Stimulated activated memory B cell treated with anti-CD40 and anti-IgM and Interleukin-4, amounts not matched to agents 10 μg/mL and 1 μg/mL and 100 μg/mL, for 72 hours (primary cell): ENCODE measurements at regions not wholly inside any gene's neighbourhood (a gene's known extent, or its start where the extent isn't known, plus 50 kb on each side); places are given as distances from the start of the nearest gene placed in this dataset.

ENCODE experiments used
- ATAC-seq: fragments of 150-1000 bp; cut with Tn5 transposase; 2 replicates; pipeline ENCODE4 v1.10.0; 2021
- H3K27ac Mint-ChIP-seq: one replicate; pipeline ENCODE4 v1.8.0; 2022; ENCODE audit warnings: mild to moderate bottlenecking, mixed read lengths
- H3K27me3 Mint-ChIP-seq: one replicate; pipeline ENCODE4 v1.8.0; 2022; ENCODE audit warnings: mixed read lengths
- H3K36me3 Mint-ChIP-seq: one replicate; pipeline ENCODE4 v1.8.0; 2022; ENCODE audit warnings: mixed read lengths
- H3K4me1 Mint-ChIP-seq: one replicate; pipeline ENCODE4 v1.8.0; 2022; ENCODE audit warnings: mixed read lengths
- H3K4me3 Mint-ChIP-seq: one replicate; pipeline ENCODE4 v1.8.0; 2022; ENCODE audit warnings: mild to moderate bottlenecking, moderate library complexity, mixed read lengths
- H3K9me3 Mint-ChIP-seq: one replicate; pipeline ENCODE4 v1.8.0; 2022; ENCODE audit warnings: mixed read lengths

- Mint-ChIP-seq H3K27me3 (no peaks in the 10 kb centered on the region), H3K4me1 (peaks cover 5% of the 10 kb centered on the region), H3K27ac (no peak overlapping the region), H3K36me3 (no peaks in the 10 kb centered on the region), H3K4me3 (no peak overlapping the region), H3K9me3 (no peaks in the 10 kb centered on the region)
- ATAC-seq = no peak
These were observed 73.2 kb upstream of the KLF6 start for GRCh38 chr10:3858051-3858845.

GRCh38 chr10:3857318-3857717, 72.3 kb upstream of the KLF6 start:
- H3K4me3 Mint-ChIP-seq = no peak overlapping the region
- ATAC-seq = no peak
- no peaks in the 10 kb centered on the region for H3K27me3 Mint-ChIP-seq
- no peak overlapping the region for H3K27ac Mint-ChIP-seq
- H3K4me1 Mint-ChIP-seq = peaks cover 11% of the 10 kb centered on the region
- H3K9me3 Mint-ChIP-seq = no peaks in the 10 kb centered on the region
- no peaks in the 10 kb centered on the region for H3K36me3 Mint-ChIP-seq

DNA sequence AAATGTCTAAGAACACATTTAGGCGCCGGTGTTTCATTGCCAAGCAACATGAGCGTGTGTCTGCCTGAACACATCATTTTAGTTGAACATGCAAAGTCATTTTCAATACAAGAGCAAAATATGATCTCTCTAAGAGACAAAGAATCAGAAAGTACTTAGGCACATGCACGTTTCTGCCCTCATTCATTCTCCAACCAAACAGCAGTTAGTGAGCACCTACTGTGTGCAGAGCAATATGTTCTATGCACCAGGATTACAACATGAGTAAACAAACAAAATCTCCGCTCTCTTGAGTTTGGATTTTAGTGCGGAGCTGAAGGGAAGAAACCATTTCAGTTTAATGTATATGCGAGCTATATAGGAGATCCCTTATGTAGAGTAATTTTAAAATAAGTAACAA, 71.6 kb upstream of the KLF6 start:
- Mint-ChIP-seq H3K4me1 (peaks cover 18% of the 10 kb centered on the region), H3K4me3 (no peak overlapping the region), H3K27ac (peak overlapping the region; percentile 36), H3K36me3 (no peaks in the 10 kb centered on the region), H3K27me3 (no peaks in the 10 kb centered on the region), H3K9me3 (no peaks in the 10 kb centered on the region)
- no peak for ATAC-seq

DNA sequence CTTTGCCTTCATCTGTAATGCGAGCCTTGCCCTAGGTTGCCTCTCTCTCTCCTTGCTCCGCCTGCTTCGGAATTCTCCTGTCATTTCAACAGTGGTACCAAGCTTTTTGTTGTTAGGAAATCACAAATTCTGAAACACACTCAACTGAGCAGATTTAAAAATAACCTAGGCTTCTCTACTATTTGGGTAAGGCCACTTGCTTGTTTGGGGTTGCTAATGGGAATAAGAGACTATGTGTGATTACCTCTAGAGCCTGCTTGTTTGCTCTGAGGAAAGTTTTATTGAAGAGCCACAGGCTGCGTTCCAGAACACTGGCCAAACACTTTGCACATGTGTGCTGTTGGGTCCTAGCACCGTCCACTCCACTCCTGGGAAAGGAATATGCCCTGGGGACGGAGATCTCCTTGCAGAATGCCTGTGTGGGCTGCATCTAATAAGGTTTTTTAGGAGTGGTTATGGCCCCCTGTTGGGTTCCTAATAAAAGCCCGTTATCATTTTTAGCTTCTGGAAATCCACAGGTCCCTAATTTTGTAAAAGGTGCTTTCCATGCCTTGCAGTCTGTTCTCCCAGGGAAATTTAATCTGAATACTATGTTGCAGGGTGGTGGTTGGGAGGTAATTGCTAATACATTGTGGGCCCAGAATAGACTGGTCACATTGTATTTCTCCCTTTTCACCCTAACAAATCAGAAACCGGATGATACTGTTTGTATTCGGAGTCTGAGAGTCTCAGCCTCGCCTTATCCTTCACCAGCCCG, 68.7 kb upstream of the KLF6 start:
- Mint-ChIP-seq H3K4me3 (no peak overlapping the region), H3K9me3 (no peaks in the 10 kb centered on the region), H3K36me3 (no peaks in the 10 kb centered on the region), H3K27ac (peak overlapping the region; percentile 89), H3K4me1 (peaks cover 38% of the 10 kb centered on the region), H3K27me3 (no peaks in the 10 kb centered on the region)
- ATAC-seq = no peak

DNA sequence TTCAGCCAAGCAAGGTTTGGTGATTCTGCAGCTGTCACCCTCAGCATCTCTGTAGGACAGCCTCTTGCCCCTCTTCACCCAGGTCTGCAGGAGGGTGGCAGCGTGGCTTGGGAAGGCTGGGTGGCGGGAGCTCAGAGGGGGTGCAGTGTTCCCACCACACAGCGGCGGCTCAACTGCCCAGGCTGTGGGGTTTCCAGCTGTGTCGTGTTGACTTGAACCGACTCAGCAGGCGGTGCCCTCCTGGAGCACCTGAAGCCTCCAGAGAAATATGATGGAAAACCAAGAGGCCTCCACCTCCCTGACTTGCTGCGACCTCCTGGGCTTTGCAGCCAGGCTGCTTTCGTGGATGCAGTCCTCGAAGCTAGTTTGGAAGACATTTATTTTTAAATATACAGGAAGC, 68.0 kb upstream of the KLF6 start:
- no peak for ATAC-seq
- Mint-ChIP-seq H3K27me3 (no peaks in the 10 kb centered on the region), H3K9me3 (no peaks in the 10 kb centered on the region), H3K36me3 (no peaks in the 10 kb centered on the region), H3K27ac (peak overlapping the region; percentile 89), H3K4me1 (peaks cover 38% of the 10 kb centered on the region), H3K4me3 (no peak overlapping the region)

DNA sequence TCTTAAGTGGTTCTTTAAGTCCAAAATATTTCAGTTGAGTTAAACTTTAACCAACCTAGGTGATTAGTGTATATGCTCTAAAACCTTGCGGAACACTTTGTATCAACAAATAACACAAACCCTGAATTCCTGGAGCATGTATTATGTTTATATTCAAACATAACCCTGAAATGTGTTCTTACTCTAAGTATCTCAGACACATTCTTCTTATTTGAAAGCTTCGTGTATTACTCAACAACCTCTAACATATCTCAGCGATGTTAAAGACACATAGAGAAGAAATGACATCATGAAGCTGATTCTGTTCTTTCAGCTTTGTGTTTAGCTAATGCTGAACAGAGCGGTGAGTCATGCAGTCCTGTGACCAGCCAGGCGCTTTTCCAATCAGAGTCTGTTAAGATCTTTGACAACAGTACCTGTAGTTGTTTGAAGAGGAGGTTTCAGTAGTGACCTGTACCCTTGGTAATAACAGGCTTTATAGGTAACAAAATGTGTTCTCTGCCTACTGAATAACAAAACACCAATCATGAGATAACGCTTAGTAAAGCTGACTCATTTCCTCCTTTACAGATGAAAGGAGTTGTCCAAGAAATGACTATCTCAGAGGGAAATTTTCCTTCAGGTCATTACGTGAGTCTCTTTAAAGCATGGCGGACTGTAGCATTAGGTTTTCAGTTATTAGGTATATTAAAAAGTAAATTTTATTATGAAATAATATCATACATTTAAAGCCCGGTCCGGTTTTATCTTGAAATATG, 67.3 kb upstream of the KLF6 start:
- ATAC-seq = peak; percentile 86
- Mint-ChIP-seq H3K4me3 (peak overlapping the region; percentile 15), H3K4me1 (peaks cover 38% of the 10 kb centered on the region), H3K27ac (peak overlapping the region; percentile 89), H3K9me3 (no peaks in the 10 kb centered on the region), H3K27me3 (no peaks in the 10 kb centered on the region), H3K36me3 (no peaks in the 10 kb centered on the region)

DNA sequence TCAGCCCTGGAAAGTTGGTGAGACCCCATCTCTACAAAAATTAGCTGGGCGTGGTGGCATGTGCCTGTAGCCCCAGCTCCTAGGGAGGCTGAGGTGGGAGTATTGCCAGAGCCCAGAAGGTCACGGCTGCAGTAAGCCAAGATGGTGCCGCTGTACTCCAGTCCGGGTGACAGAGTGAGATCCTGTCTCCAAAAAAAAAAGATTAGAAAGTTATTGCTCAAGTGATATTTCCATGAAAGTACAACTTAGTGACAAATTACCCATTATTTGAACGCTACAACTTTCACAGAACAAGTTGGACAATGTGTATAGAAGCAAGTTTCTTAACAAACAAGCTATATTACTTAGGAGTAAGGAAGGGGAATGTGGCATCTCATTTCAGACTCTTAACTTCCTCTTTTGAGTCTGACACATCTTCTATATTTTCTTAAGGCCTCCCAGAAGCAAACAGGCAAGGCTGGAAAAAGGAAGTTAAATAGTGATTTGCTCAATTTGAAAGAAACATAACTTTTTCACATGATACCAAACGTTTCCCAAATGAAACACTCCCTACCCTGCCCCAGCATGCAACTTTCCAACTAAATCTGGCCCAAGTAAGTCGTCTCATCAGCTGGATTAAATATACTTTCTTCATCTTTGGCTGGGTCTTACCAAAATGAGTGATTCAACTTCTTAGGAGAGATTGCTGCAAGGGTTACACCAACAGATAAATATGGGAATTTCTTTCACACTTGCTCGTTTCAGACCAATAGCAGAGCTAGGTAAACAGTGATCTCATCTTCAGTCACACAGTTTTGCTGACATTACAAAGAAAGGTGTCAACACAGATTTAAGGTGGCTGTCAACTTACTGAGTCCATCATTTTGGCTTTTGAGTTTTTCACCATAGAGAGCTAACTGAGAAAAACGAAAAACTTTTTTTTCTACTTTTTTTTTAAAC, 66.3 kb upstream of the KLF6 start:
- peak overlapping the region; percentile 89 for H3K27ac Mint-ChIP-seq
- peak overlapping the region; percentile 16 for H3K4me3 Mint-ChIP-seq
- no peaks in the 10 kb centered on the region for H3K27me3 Mint-ChIP-seq
- no peaks in the 10 kb centered on the region for H3K9me3 Mint-ChIP-seq
- ATAC-seq = peak; percentile 81
- no peaks in the 10 kb centered on the region for H3K36me3 Mint-ChIP-seq
- peaks cover 38% of the 10 kb centered on the region for H3K4me1 Mint-ChIP-seq

DNA sequence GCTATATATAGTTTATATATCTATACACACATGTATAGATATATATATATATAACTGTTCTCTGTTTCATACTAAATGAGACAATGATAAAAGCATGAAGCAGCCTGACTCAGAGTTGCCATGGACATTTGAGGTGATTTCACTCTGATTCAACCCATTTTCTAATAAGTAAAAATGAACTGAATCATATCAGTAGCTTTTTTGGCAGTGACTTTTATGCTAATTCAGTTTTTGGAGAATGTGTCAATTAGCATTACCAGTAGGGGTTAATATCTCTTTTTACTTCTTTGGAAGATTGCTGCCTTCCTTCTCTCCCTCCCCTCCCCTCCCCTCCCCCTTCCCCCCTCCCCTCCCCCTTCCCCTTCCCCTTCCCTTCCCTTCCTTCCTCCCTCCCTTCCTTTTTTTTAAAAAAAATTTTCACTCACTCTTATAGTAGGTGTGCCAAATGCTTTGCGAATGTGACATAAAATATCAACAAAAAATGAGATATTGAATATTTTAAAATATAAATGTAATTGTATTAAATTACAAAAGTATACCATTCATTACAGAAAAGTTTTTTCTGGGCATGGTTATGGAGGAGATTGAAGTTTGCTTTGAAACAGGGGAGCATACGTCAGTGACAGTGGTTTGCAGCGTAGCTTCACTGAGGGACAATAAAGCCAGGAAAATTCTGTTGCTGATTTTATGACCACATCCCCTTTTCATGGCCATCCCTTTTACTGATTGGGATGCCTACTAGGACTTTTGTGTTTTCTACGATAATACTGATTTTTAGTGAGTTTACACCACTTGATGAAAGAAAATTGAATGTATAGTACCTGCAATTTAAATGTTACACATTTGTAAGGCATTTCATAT, 64.0 kb upstream of the KLF6 start:
- Mint-ChIP-seq H3K4me3 (no peak overlapping the region), H3K36me3 (no peaks in the 10 kb centered on the region), H3K27ac (peak overlapping the region; percentile 89), H3K27me3 (no peaks in the 10 kb centered on the region), H3K4me1 (peaks cover 38% of the 10 kb centered on the region), H3K9me3 (no peaks in the 10 kb centered on the region)
- no peak for ATAC-seq

GRCh38 chr10:3848005-3848774, 63.2 kb upstream of the KLF6 start:
- Mint-ChIP-seq H3K36me3 (no peaks in the 10 kb centered on the region), H3K4me1 (peaks cover 32% of the 10 kb centered on the region), H3K27ac (no peak overlapping the region), H3K27me3 (no peaks in the 10 kb centered on the region), H3K4me3 (no peak overlapping the region), H3K9me3 (no peaks in the 10 kb centered on the region)
- no peak for ATAC-seq

- Mint-ChIP-seq H3K4me3 (no peak overlapping the region), H3K36me3 (no peaks in the 10 kb centered on the region)
- ATAC-seq = no peak
These were observed 61.7 kb upstream of the KLF6 start for GRCh38 chr10:3846736-3847135.

DNA sequence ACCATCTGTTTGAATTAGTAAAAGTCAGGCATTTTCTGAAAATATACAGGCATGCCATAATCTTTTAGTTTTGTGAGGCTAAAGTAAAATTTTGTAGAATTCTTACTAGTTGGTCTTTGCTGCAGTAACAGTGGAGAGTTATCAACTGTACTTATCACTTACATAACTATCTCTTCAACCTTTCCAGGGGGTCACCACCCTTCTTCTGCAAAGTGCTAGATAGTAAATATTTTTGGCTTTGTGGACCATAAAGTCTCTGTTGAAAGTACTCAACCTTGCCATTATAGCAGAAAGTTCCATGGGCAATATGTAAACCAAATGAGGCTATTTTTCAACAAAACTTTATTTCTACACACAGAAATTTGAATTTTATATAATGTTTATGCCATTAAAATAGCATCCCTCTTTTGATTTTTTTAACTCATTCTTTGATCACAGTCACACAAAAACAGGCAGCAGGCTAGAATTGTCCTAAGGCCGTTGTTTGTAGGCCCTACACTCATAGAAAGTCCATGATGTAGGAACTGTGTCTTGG, 59.5 kb upstream of the KLF6 start:
- Mint-ChIP-seq H3K36me3 (no peaks in the 10 kb centered on the region), H3K27me3 (no peaks in the 10 kb centered on the region)

More at GRCh38 chr10:3846736-3847135, 61.7 kb upstream of the KLF6 start:
- H3K27ac Mint-ChIP-seq = no peak overlapping the region
- peaks cover 4% of the 10 kb centered on the region for H3K9me3 Mint-ChIP-seq
- peaks cover 21% of the 10 kb centered on the region for H3K4me1 Mint-ChIP-seq
- H3K27me3 Mint-ChIP-seq = no peaks in the 10 kb centered on the region

DNA sequence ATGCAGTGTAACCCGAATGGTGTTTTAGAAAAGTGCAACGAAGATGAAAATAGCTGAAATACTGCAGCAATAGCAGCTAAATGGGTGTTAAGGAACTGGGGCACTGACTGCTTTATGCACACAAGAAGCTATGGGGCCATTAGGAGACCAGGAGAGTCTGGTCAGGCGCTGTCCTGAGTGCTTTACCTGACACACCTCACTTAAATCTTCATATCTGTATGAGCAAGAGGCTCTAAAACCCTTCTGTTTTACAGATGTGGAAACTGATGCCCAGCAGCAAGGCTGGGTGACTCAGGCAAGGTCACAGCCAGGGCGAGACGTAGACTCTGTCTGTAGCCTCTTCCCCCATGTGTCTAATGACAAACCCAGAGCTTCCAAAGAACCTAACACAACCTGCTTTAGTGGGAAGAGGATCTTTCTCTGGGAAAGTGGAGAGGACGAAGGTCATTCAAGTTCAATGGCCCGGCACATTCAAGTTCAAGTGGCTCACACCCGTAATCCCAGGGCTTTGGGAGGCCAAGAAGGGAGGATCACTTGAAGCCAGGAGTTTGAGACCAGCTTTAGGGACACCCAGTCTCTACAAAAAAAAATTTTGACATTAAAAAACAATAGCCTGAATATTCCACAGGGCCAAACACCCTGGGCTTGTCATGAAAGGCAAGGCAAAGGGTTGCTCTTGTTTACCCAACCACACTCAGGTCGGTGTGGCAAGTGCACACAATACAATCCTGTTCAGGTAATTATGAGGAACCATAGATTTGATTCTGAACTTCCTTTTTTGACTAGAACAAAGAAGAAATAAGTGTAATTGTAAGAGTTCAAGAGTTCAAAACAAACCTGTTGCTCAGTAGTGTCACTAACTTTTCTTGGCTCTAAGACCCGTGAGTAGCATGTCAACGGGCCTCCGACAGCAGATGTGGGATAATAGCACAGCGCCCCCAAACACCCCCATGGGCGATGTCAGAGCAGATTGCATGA, 53.7 kb upstream of the KLF6 start:
- Mint-ChIP-seq H3K36me3 (no peaks in the 10 kb centered on the region), H3K4me3 (no peak overlapping the region), H3K9me3 (peaks cover 4% of the 10 kb centered on the region), H3K27me3 (no peaks in the 10 kb centered on the region), H3K27ac (peak overlapping the region; percentile 42), H3K4me1 (peaks cover 36% of the 10 kb centered on the region)
- no peak for ATAC-seq

More for the DNA sequence above, 59.5 kb upstream of the KLF6 start:
- Mint-ChIP-seq H3K4me3 (no peak overlapping the region), H3K4me1 (peaks cover 1% of the 10 kb centered on the region), H3K27ac (no peak overlapping the region), H3K9me3 (peaks cover 4% of the 10 kb centered on the region)
- no peak for ATAC-seq
